Keratinocyte (primary cell): ENCODE measurements at regions not wholly inside any gene's neighbourhood (a gene's known extent, or its start where the extent isn't known, plus 50 kb on each side); places are given as distances from the start of the nearest gene placed in this dataset.

Experiments used
- DNase-seq: peaks from one replicate; pipeline ENCODE4 v3.0.0-alpha.2; 2011; ENCODE audit warnings: low read depth, missing footprints, low spot score
- FAIRE-seq: peaks from 2 replicates; lab custom pipeline; 2011; peaks lifted over from hg19 to GRCh38; lab: Jason Lieb, UNC
- H2AFZ ChIP-seq: 2 replicates; pipeline ENCODE4 v1.6.0; 2012; ENCODE audit warnings: low read length, control low read depth, inconsistent platforms; ENCODE audit not compliant: control insufficient read depth
- H3K27ac ChIP-seq: 2 replicates; pipeline ENCODE4 v1.5.1; 2011; ENCODE audit warnings: low read length; ENCODE audit not compliant: control insufficient read depth, insufficient read depth
- H3K27me3 ChIP-seq: 3 replicates; pipeline ENCODE4 v1.6.0; 2011; ENCODE audit warnings: low read length; ENCODE audit not compliant: control insufficient read depth, insufficient read depth; ENCODE audit errors: extremely low read depth
- H3K36me3 ChIP-seq, 2 experiments: 2 replicates in 1 of 2; 3 replicates in 1 of 2; pipeline ENCODE4 v1.5.1; 2011; ENCODE audit warnings: low read length in 2 of 2, mild to moderate bottlenecking in 1 of 2; ENCODE audit not compliant: control insufficient read depth in 2 of 2, insufficient read depth in 2 of 2; ENCODE audit errors: extremely low read depth in 1 of 2
- H3K4me1 ChIP-seq: 3 replicates; pipeline ENCODE4 v1.5.1; 2011; ENCODE audit warnings: low read length; ENCODE audit not compliant: control insufficient read depth, insufficient read depth; ENCODE audit errors: extremely low read depth
- H3K4me2 ChIP-seq: 3 replicates; pipeline ENCODE4 v1.6.0; 2011; ENCODE audit warnings: low read depth, low read length; ENCODE audit not compliant: control insufficient read depth, insufficient read depth; ENCODE audit errors: extremely low read depth
- H3K4me3 ChIP-seq, 3 experiments: fragments of 200-600 bp in 1 of 3; sonication (generic) in 1 of 3; 2 replicates in 2 of 3; 3 replicates in 1 of 3; pipeline ENCODE4 v1.5.1; 2011 to 2016; ENCODE audit warnings: low read length in 3 of 3, mild to moderate bottlenecking in 3 of 3, control low read depth in 2 of 3, inconsistent platforms in 1 of 3, low read depth in 1 of 3, mixed read lengths in 1 of 3, mixed run types in 1 of 3, moderate library complexity in 1 of 3; ENCODE audit not compliant: control insufficient read depth in 2 of 3, insufficient read depth in 2 of 3; ENCODE audit errors: extremely low read depth in 1 of 3
- H3K79me2 ChIP-seq: 2 replicates; pipeline ENCODE4 v1.6.0; 2012; ENCODE audit warnings: low read length; ENCODE audit not compliant: control insufficient read depth, insufficient read depth
- H3K9ac ChIP-seq: 3 replicates; pipeline ENCODE4 v1.6.0; 2011; ENCODE audit warnings: low read length; ENCODE audit not compliant: control insufficient read depth, insufficient read depth; ENCODE audit errors: extremely low read depth
- H3K9me1 ChIP-seq: 3 replicates; pipeline ENCODE4 v1.6.0; 2011; ENCODE audit warnings: low read length; ENCODE audit not compliant: control insufficient read depth, insufficient read depth; ENCODE audit errors: extremely low read depth
- H3K9me3 ChIP-seq: 2 replicates; pipeline ENCODE4 v1.5.1; 2012; ENCODE audit warnings: low read depth, low read length; ENCODE audit not compliant: control insufficient read depth
- H4K20me1 ChIP-seq: 3 replicates; pipeline ENCODE4 v1.6.0; 2011; ENCODE audit warnings: low read length; ENCODE audit not compliant: control insufficient read depth, insufficient read depth; ENCODE audit errors: extremely low read depth
- CTCF ChIP-seq, 3 experiments: IDR thresholded peaks in 1 of 3; conservative IDR thresholded peaks in 1 of 3; optimal IDR thresholded peaks in 1 of 3; 2 replicates in 2 of 3; 3 replicates in 1 of 3; pipeline versions ENCODE3 to v1.5.1; 2011; ENCODE audit warnings: low read length in 3 of 3, mild to moderate bottlenecking in 3 of 3, moderate library complexity in 2 of 3, control low read depth in 1 of 3, inconsistent platforms in 1 of 3; ENCODE audit not compliant: insufficient read depth in 2 of 3; ENCODE audit errors: extremely low read depth in 1 of 3
- EZH2 ChIP-seq: IDR thresholded peaks from one replicate; pipeline ENCODE4 v1.6.1; 2012; ENCODE audit warnings: inconsistent platforms, mild to moderate bottlenecking, low read length, moderate library complexity
- dilution Hi-C: fragments of 300-500 bp; cut with MboI; formaldehyde crosslinking; loops from one replicate; pipeline ENCODE4 v1.7.0; 2020; ENCODE audit warnings: low sequenced_read_pairs; ENCODE audit not compliant: extremely low pct_ligation_motif_present

DNA sequence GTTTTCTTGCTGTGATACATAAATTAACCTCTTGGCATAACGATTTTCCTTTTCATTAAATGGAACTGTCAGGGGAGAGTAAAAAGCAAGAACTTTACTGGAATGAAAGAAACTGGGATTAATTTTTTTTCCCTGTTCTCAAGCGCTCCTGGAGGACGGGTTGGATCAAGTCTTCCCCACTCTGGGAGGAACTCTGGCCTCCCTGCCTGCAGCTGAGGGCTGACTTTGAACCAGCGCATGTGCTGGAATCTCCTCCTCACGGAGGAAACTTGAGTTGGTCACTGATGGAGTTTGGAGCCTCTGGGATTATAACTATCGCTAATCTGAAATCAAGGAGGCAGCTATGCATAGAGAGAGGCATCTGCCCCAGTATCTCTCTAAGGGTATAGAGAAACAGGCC lies 406.4 kb upstream of the TMEM132C start:
- TF ChIP-seq CTCF (optimal IDR thresholded peaks at IDR 0.05 in 1 of 3, IDR thresholded peaks at IDR 0.05 in 1 of 3, conservative IDR thresholded peaks at IDR 0.05 in 1 of 3; ENCODE audit: extremely low read depth in 1 of 3, insufficient read depth in 2 of 3, low read length in 3 of 3) (no peak), EZH2 (no peak)
- DNase-seq (no peak), FAIRE-seq (no peak)
- Histone ChIP-seq H3K9me1 (no peaks in the 10 kb centered on the region), H4K20me1 (no peaks in the 10 kb centered on the region), H3K27me3 (no peaks in the 10 kb centered on the region), H3K79me2 (no peaks in the 10 kb centered on the region), H3K9me3 (peaks cover 2% of the 10 kb centered on the region), H3K4me3 (no peak overlapping the region), H3K9ac (no peak overlapping the region), H3K36me3 (no peaks in the 10 kb centered on the region), H2AFZ (no peak overlapping the region), H3K4me2 (no peak overlapping the region), H3K4me1 (no peaks in the 10 kb centered on the region), H3K27ac (no peak overlapping the region)
- dilution Hi-C loops = no loop called here

GRCh38 chr12:127861406-127861805 lies 405.6 kb upstream of the TMEM132C start:
- TF ChIP-seq EZH2 (no peak), CTCF (optimal IDR thresholded peaks at IDR 0.05 in 1 of 3, IDR thresholded peaks at IDR 0.05 in 1 of 3, conservative IDR thresholded peaks at IDR 0.05 in 1 of 3; ENCODE audit: extremely low read depth in 1 of 3, insufficient read depth in 2 of 3, low read length in 3 of 3) (no peak)

More at GRCh38 chr12:127861406-127861805, 405.6 kb upstream of the TMEM132C start:
- dilution Hi-C loops = no loop called here
- H3K27ac ChIP-seq = no peak overlapping the region
- no peaks in the 10 kb centered on the region for H3K36me3 ChIP-seq
- DNase-seq = no peak
- no peak overlapping the region for H3K4me3 ChIP-seq
- no peak overlapping the region for H3K9ac ChIP-seq
- no peak overlapping the region for H2AFZ ChIP-seq
- H3K27me3 ChIP-seq = no peaks in the 10 kb centered on the region
- no peaks in the 10 kb centered on the region for H3K4me1 ChIP-seq
- FAIRE-seq = no peak
- H4K20me1 ChIP-seq = no peaks in the 10 kb centered on the region
- no peak overlapping the region for H3K4me2 ChIP-seq
- H3K9me1 ChIP-seq = no peaks in the 10 kb centered on the region
- no peaks in the 10 kb centered on the region for H3K79me2 ChIP-seq
- H3K9me3 ChIP-seq = peaks cover 2% of the 10 kb centered on the region
